MV-4-11 (cell line): ENCODE measurements at regions not wholly inside any gene's neighbourhood (a gene's known extent, or its start where the extent isn't known, plus 50 kb on each side); places are given as distances from the start of the nearest gene placed in this dataset.

Experiments
- DNase-seq: peaks from one replicate; lab custom pipeline; 2025; lab: John Stamatoyannopoulos, UW

- DNase-seq = no peak
Observed at GRCh38 chr15:31456354-31457060, 129.9 kb downstream of the KLF13 start.

DNA sequence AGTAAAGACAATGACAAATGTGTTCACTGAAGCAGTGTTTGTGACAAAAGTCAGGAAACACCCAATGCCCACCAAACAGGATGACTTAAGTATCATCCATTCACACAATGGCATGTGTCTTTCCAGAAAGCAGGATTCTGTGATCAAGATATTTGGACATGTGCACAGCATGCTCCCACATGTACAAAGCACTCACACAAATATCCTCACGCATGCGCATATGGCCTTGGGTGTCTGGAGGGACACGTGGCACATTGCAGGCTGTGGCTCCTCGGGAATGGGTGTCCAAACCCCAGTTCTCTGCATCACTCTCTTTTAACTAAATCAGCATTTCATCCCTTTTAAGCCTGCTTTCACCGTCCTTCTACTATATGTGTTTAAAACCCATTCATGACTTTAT is 130.5 kb downstream of the KLF13 start:
- DNase-seq = no peak

GRCh38 chr15:31457631-31458526 is 131.2 kb downstream of the KLF13 start:
- DNase-seq = no peak

GRCh38 chr15:31458596-31459399 is 132.2 kb downstream of the KLF13 start:
- no peak for DNase-seq

DNA sequence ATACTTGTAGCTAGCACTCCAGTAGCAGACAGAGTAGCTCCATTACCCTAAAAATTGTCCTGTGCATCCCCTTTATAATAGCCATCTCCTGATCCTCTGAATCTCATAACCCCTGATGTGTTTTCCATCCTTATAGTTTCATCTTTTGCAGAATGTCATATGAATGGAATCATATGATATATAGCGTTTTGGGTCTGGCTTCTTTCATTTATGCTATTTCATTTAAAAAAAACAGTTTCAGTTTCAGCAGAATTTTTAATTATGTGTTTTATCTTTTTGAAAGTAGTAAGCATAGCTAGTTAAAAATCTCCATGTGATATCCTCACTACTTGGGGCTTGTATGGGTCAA is 132.7 kb downstream of the KLF13 start:
- no peak for DNase-seq

GRCh38 chr15:31461375-31461774 is 134.7 kb downstream of the KLF13 start:
- DNase-seq = no peak

DNA sequence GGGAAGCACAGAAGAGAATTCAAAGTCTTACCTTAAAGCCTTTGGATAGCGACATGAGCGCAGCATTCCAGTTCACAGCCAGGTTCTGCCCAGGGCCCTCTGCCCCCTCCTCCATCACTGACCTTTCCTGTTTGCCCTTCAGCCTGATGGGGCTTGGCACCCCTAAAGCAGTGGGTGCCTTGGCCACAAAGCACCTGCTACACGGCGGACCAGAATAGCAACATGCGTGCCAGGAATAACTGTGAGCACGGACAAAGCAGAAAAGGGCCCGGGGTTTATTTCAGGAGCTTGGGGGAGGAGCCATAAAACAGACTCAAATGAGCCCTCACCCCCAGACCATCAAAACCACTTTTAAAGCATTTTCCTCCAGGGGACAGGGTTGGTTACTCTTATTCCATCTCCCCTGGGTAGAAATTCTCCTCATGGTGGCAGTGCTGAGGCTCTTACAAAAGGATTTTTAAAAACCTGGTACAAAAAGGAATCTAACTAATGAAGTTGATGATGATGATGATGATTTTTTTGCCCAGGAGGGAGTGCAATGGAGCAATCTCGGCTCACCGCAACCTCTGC is 135.4 kb downstream of the KLF13 start:
- DNase-seq = no peak

DNA sequence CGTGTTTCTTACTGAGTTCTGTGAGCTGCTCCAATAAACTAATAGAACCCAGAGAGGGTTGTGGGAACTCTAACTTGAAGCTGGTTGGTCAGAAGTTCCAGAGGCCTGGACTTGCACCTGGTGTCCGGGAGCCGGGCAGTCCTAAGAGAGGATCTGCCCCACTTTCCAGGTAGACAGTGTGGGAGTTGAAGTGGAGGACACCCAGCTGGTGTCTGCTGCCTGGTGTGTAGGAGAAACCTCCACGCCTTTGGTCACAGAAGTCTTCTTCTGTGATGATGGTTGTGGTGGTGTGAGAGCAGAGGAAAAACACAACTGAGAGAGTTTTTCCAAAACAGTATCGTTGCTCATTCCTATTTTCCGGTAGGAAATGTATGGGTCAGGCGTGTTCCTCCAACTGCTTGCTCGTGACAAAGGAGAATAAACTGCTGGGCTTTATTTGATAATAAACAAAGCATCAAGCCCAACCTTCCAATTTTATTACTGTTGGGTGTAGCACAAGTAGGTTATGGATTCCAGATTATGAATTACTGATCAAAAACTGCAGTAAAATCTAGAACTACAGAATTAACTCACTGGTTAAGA is 137.0 kb downstream of the KLF13 start:
- no peak for DNase-seq

DNA sequence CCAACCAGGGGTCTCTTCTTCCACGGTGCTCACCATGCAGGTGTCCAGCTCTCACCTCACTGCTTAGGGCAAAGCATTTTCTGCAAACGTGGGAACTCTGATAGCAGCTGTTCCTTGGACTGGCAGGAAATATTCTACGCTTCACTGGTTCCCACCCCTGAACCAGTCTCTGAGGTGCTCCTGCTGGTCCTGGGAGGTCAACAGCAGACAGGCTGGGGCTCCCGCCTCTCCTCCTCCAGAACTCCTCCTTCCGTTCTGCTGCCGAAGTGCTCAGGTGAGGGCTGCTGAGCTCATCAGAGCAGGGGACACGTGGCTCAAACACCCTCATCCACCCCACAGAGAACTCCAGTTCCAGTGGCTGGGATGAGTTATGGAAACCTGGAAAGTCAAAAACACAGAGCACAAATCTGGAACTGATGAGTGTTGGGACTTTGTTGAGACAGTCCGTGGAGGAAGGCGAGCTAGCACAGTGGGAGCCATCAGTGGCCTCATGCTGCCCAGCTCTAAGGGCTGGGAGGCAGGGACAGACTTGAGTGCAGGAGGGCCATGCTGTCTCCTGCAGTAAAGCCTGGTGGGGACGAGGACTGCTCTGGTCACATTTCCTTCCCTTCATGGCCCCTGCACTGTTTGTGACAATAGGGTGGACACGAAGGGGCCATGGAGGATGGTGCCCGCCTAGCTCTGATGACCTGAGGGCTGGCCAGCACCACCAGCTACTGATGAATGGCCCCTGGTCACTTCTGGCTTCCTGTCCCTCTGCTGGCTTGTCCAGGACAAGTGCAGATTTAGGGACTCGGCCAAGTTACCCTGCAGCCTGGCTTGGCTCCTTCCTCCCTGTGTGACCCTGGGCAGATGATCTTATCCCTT is 137.8 kb downstream of the KLF13 start:
- no peak for DNase-seq

DNA sequence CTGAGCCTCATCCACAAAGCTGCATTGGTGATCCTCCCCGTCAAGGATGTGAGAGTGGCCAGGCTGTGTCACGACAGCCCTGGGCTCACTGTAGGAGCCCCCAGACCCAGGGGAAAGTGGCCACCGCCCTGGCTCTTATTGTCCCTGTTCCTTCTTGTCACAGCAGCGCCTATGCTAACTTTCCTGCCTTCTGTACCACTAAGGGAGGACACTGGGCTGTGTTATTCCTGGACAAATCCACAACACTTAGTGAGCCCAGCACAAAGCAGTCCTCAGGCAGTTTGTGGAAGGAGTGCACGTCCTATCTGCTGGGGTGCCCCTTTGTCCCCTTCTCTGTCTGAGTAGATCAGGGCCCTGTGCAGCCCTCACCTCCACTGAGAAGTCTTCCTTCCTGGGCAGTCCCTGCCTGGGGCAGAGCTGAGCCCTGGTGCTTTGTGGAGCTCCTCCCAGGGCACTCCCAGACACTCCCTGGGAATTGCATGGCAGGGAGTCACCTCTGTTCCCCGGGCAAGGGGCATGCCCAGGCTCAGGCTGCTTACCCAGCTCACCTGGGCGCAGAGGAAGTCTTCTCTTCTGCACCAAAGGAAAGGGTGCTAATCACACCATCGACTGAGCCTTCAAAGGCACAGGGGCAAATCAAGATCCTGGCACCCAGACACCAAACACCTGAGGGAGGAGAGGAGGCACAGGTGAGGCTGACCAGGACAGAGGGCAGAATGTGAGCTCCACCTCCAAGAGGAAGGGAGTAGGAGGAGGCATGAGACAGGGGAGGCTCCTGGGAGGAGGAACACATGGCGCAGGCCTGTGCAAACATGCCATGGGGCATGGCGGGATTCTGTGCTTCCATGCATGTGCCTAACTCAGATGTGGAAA is 138.7 kb downstream of the KLF13 start:
- DNase-seq = no peak

DNA sequence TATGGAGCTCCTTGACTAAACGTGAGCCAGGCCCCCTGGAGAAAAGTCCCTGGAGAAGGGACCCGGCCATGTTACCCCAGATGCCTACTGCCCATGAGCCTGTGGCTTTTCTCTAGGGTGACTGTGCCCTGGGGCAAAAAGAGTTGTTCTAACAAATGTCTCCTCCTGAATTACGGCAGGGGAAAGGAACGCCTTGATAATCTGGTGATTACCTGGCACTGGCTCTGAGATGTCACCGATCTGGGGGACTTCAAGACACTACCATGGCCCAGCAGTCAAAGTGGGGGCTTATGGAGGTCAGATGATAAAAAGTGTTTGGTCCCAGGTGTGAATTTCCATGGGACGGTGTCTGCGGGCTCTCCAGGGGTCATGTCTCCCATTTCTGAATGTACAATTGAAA is 140.7 kb downstream of the KLF13 start:
- no peak for DNase-seq

DNA sequence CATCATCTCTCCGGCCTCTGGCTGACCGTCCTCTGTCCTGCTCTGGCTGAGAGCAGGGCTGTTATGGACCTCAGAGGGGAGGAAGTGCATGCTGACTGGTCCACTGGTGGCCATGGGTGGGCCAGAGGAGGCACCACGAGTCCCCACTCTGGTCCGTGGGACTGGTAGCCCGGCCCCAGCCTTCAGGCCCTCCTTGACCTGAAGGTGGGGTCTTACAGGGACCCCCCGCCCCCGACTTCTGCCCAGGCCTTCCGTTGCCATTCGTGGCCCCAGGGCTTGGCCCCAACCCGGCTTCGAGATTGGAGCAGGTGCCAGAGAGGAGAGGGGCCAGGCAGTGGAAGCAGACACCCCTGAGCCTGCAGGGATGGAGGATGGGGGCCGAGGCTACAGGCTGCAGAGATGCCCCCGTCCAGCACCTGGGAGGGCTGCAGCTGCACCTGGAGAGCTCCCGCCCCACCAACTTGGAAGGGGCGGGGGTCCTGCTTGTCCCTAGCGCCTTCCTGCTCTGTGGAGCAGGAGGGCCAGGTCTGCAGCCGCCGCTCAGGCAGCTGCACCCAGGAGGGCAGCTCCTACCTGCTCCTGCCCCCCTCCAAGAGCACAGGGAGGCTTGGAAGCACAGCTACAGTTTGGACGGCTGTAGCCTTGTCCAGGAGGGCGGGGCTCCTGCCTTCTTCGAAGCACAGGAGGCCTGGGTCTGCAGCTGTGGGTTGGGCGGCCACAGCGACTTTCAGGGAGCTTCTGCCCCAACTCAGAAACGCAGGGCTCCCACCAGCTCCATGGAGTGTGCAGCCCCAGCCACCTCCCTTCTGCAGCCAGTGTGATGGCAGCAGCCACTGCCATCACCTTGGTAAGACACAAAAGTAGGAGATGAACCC is 142.5 kb downstream of the KLF13 start:
- no peak for DNase-seq

DNA sequence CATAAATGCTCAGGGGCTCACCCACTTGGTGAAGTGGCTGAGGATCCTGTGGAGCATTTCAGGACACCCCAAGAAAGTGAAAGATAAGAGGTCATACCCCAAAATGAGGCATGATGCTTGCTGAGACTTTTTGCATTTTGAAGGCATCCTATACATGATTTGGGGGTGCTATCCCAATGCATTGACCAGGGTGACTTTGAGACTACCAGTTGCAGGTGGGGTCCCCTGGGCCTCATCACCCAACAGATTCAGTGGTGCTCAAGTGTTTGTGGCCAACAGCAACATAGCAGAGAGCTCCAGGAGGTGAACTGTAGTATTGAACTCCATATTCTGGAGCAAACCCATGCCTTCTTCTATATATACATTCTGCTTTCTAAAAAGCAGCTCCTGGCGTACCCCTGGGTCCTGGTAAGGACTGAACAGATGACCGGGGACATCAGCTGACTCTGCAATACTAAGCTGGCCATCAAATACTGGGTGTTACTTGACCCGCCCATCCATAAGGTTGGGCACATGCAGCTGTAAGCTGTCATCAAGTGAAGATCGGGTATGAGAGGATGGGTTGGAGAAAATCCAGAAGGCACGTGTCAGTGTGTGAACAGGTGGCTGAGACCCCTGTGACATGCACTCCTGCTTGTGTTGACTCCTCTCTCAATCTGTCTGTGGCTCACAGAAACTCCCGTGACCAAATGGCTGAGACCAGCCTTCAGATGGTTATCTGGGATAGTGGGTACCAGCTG is 143.3 kb downstream of the KLF13 start:
- DNase-seq = no peak

- DNase-seq = no peak
Observed at GRCh38 chr15:31470756-31471155, 144.1 kb downstream of the KLF13 start.

- DNase-seq = no peak
Observed at GRCh38 chr15:31471731-31472430, 145.2 kb downstream of the KLF13 start.

DNA sequence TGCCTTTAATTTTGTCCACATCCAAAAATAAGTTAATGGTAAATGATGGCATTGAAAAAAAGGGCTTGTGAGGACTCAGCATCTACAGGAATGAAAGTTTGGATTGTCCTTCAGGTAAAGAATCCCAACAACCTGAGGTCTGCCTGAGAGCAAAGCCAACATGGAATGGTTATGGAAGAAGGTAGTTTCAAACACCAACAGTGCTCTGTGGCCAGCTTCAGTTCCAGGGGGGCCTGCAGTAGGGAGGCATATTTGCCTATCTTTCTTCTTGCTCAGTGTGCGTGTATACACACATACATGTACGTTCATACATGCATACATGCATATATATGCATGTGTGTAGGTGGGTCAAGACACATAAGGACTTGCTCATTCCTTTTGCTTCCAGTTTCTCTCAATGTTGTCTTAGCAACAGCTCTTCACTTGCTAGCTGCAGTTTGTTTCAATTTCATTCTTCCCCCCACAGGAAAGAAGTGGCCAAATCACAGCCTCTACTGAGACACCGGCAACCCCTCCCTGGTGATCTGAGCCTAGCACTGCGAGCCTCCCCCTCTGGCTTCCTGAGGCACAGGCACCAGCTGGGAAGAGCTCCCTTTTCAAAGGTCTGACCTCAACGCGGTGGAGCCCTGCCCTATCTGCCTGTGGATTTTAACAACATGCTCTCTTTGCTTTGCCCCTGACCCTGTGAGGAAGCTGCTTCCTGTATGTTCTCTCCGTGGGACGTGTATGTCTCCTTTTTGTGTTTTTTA is 146.2 kb downstream of the KLF13 start:
- no peak for DNase-seq
